Neural progenitor cell (in vitro differentiated cells): ENCODE measurements at regions not wholly inside any gene's neighbourhood (a gene's known extent, or its start where the extent isn't known, plus 50 kb on each side); places are given as distances from the start of the nearest gene placed in this dataset.

Experiments used
- CTCF ChIP-seq: fragments of 200-600 bp; sonication (generic); IDR thresholded peaks from 2 replicates; pipeline ENCODE4 v1.5.1; 2017; ENCODE audit warnings: antibody characterized with exemption, mild to moderate bottlenecking
- EZH2 ChIP-seq: fragments of 200-600 bp; sonication (generic); IDR thresholded peaks from 2 replicates; pipeline ENCODE4 v1.6.1; 2017; ENCODE audit warnings: antibody characterized with exemption, mild to moderate bottlenecking, moderate library complexity
- EZH2phosphoT487 ChIP-seq: fragments of 200-600 bp; sonication (generic); IDR thresholded peaks from 2 replicates; pipeline ENCODE4 v1.6.1; 2017; ENCODE audit warnings: antibody characterized with exemption

DNA sequence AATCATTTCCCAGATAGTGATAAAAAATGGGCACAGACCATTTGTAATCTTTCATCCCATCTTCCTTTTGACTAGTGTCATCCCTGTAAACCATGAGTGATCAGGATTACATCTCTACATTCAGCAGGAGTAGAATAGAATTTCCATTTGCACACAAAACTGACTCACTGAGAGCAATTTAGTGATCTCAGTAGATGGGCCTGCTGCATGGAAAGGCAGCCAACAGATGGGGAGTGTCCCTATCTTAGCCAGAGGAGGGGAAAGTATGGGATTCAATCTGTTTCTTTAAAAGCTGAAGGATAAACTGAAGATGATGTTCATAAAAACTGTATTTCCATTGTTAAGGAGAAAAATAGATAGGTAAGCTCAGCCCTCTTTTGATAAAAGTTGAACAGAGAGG lies 441.7 kb downstream of the ZNF521 start:
- TF ChIP-seq EZH2phosphoT487 (no peak), CTCF (no peak), EZH2 (no peak)
